Stimulated activated CD8-positive, alpha-beta memory T cell treated with anti-CD3 and anti-CD28 coated beads, Interleukin-7, amount 100 ng/mL, for 1 hour (primary cell): ENCODE measurements at regions not wholly inside any gene's neighbourhood (a gene's known extent, or its start where the extent isn't known, plus 50 kb on each side); places are given as distances from the start of the nearest gene placed in this dataset.

ENCODE experiments used
- DNase-seq, 2 donors: peaks; one replicate each; pipeline ENCODE4 v3.0.0-alpha.2; 2020; ENCODE audit warnings: low read depth in 2 of 2

DNA sequence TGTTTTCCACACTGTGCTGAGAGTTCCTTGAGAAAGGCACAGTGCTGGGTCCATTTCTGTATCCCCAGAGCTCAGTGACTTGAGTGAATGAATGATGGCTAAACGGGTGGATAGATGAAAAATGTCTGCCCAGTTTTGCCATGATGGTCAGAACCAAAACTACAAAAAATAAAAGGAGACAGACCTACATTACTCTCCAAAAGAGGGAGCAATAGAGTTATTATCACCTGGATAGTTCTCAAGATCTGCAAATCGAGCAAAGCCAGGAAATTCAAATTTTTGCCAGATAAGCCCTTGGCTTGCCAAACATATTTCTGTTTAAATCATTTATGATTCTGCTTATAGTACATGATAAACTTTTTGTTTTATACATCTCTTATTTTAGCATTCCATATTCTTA lies 214.2 kb upstream of the ZNF462 start:
- no peak for DNase-seq

DNA sequence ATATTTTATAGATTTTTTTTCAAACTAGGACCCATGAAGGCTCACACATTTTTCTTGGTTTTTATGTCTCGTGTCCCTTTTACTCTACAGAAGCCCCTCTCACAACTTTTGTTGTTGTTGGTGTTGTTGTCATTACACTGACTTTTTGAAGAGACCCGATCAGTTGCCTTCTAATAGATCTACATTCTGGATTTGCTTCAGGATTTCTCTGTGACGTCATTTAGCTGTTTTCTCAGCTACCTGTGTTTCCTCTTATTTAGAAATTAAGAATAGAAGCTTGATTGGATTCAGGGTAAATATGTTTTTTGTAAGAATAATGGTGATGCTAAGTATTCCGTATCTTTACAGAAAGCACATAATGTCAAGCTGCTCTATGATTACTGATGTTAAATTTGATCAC lies 213.3 kb upstream of the ZNF462 start:
- DNase-seq, result no peak

DNA sequence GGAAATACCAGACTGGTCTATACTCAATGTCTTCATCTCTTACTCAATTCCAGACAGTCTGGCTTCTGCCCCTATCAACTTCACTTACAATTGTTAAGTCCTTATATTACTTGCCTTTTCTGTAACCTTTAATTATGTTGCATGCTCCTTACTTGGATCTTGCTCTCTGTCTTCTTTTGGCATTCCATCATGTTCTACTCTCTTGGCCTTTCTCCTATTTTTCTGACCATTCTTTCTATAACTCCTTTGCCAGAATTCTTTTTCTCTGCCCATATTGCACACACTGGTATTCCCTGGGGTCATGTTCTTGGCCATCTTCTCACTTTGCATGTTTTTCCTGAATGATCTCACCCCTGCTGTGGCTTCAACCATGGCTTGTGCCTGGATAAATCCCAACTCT lies 209.8 kb upstream of the ZNF462 start:
- DNase-seq, result no peak

DNA sequence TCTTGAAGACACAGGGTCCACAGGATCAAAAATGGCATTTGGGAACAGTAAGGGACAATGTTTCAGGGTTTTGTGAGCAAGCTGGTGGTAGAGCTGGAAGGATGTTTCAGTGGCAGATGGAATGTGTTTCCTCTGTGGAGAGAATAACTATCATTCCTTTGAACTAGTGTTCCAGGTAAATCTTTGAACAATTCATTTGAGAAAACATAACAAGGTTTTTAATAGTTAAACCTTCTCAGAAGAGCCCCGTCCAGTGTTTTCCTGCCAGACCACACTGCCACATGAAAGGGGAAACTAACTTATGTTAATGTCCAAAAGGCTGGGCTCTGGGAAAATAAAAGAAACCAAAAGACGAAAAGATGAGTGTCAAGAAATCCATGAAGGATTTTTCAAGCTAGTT lies 207.0 kb upstream of the ZNF462 start:
- DNase-seq, result no peak

DNA sequence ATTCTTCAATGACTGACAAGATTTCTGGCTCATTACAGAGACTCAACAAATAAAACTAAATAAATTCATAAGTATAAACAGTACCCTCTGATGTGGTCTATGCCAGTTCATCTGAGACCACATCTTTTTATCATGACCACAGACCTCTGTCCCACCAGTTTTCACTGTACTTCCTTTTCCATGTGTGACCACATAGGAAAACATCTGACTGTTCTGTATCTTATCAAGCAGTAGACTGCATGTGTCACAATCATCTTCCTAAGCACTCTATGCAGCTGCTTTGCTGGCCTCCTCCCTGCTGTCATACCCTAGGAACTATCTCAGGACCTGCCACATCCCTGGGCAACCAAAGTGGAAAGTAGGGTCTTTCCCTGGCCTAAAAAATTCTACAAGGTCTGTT lies 205.0 kb upstream of the ZNF462 start:
- DNase-seq, result no peak

DNA sequence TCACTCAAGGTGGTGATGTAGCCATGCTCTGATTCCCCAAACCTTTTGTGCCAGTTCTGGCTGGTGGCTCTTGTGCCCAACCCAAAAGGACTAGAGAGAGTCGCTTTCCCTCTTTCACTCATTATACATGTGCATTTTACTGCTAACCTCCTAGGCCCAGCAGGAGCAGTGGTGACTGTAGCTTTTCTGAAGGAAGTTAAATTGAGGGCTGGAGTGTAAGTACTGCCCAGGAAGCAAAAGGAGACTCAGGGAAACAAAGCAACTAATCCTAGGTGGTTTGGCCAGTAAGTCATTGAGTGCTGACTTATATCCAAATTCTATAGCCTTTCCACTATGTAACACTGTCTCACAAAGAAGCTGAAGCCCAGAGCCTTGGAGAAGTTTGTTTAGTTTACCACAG lies 194.4 kb upstream of the ZNF462 start:
- DNase-seq, result no peak

DNA sequence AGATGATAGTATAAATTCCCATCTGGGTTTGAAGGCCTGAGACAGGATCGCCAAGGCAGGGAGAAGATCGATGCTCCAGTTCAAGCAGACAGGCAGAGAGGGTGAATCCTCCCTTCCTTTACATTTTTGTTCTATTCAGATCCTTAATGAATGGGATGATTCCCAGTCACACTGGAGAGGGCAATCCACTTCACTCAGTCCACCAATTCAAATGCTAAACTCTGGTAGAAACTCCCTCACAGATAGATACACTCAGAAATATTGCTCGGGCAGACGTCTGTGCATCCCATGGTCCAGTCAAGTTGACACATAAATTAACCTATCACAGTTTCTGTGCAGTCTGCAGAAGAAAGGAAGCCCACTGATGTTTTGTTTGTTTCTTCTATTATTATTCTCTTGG lies 193.1 kb upstream of the ZNF462 start:
- no peak for DNase-seq

DNA sequence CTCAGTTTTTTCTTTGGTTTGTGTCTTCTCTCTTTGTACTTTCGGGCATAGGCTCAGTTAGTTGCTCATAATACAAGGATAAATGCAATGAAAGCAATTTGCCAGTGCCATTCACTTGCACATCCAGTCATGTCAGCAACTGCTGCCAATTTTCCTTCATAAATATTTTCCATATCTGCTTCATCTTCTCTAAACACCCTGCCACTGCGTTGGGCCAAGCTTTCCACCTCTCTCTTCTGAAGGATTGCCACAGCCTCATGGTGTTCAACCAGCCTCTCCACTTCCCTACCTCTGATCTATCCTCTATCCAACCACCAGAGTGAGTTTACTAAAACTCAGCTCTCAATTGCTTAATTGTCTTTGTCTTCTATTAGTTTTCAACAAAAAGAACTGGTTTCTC lies 192.5 kb upstream of the ZNF462 start:
- no peak for DNase-seq

DNA sequence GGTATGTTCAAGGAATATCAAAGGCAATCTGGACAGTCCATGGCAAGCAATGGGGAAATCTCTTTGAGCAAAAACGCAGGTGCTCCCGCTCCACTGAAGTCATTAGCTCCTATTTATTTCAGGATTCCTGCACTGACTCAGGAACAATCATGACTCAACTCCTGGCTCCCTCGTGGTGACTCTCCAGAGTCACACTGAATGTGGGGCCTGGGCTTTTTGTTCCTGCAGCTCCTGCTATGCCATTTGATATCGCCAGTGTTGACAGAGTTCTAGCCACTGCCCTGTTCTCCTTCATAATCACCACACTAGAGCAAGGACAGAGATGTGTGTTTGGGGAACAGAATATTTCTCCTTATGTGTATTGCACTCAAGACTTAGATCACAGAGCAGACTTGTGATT lies 187.2 kb upstream of the ZNF462 start:
- no peak for DNase-seq

DNA sequence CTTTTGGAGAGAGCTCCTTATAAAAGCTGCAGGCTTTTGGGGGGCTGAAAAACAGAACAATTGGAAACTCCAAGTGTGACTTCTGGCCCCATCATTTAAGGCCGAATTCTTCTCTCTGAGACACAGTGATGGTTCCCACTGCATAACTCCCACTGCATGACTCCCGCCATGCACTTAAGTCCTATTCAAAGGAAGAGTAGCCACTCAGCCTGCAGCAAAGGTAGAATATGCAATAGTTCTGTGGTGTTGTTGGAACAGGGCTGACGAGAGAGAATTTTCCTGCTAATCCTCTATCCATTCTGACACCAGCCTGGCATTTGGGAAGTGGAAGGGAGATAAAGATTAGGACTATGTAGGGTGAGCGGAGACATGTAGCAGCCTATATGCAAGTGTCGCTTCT lies 185.6 kb upstream of the ZNF462 start:
- no peak for DNase-seq

DNA sequence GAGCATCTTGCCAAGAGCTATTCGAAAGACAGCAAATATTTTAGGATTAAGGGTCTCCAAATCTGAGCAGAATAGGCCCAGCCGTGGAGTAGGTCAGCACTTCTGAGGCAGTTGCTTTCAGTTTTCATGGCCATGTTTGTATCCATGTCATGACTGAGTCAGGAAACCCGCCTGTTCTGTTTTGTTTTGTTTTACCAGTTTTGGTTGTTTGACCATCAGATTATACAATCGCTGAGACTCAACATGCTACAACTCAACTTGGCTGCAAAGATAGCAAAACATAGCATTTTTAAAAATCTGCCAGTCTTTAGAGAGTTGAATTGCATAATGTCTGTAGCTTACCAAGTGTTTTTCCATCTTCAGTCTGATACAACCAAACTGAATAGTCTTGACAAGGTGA lies 185.1 kb upstream of the ZNF462 start:
- DNase-seq, result no peak

DNA sequence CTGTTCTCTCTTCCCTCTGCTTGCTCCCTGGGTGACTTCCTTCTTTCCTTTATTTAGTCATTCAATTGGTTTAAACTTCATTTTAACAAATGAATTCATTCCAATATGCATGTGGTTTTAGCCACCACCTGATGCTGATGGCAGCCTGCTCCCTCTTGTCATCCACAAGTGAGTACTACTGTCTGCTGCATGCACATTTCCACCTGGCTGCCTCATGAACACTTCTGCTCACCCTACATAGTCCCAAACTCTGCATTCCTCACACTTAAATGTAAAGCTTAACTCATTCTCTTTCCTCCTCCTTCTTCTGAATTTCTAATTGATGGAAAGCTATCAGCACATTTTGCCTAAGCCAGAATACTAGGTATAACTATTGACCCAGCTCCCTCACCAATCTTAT lies 184.7 kb upstream of the ZNF462 start:
- DNase-seq, result no peak

DNA sequence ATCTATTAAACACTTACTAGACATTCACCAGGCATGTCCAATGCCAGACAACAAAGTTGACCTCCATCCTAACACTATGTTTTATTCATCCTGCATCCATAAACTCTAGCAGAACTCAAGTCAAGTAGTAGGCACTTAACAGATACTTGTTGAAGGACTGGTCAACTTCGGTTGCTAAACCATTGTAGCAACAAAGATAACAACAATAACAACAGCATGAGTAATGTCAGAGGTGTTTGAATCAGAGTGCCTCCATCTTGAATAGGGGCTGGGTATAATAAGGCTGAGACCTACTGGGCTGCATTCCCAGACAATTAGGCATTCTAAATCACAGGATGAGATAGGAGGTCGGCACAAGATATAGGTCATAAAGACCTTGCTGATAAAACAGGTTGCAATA lies 180.5 kb upstream of the ZNF462 start:
- DNase-seq, result no peak

DNA sequence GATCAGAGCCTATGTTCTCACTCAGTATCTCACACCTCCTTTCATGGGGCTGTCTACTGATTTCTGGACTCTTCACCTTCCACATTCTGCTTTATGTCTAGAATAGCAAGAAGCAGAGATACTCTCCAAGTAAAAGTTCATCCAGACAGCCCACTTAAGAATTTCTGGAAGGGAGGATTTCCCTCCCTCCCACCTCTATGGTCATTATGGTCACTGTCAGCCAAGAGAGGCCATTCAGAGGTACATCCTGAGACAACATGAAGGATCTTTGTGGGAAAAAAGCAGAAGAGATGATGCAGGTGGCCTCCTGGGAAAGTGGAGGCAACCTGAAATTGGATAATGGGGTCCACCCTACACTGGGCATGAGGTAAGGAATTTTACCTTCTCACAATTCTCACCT lies 179.5 kb upstream of the ZNF462 start:
- no peak for DNase-seq

DNA sequence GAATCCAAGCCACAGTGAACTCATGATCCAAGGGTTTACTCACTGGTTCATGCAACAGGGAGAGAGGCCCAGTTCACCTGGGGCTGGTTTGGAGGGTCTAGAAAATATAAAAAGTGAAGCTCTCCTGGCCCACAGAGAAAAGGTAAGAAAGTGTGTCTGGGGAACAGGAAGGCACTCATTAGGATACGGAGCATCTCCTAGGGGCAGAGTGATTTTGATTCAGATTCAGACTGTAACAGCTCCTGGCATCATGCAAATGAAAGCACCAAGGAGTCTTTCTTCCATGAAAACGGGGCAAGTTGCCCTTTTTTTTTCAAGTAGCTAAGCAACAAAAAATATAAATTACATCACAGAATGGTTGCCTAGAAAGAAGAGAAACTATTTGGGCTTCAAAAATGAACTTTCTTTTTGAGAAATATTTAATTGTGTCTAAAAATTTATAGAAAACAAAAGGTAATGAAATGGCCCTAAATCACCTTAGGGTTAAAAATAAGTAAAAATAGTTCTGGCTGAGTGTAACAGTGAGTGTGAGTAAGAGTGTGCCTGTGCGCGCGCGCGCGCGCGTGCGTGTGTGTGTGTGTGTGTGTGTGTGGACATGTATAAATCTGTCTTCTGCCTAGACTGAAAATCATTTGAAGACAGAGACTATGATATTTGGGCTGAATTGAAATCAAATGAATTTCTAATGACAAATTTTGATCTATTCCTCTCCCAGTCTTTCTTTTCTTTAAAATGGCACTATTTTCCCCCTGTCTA lies 177.8 kb upstream of the ZNF462 start:
- DNase-seq, result no peak

DNA sequence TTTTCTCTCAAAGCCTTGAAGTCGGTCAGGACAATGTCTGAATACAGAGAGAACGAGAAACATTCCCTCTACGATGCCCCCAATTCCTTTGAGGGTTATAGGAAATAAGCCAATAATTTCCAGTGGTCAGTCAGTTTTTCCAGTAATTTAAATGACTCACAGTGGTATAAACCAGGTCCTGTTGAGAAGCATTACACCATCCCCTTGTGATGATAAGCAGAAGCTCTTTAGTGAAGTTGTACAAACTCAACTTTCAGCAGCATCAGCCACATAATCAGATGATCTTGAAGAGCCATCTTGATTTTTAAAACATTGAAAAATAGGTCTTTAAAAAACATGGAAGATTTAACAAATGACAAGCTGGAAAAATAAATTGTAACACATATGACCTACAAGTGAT lies 173.9 kb upstream of the ZNF462 start:
- DNase-seq, result no peak

DNA sequence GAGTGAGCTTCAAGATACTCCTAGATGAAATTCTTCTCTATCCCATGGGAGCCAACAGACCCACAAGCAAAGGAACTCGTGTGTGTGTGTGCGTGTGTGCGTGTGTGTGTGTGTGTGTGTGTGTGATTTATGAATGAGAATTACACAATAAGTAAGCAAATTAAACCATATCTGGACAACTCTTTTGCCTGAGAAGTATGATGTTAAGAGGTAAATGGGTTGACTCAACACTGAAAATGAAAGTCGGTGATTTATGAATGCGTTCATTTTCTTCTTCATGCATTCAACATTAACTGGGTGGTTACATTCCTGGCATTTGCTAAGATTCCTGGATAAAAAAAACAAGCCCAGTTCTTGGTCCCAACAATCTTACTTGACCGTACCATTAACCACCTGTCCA lies 171.3 kb upstream of the ZNF462 start:
- no peak for DNase-seq

DNA sequence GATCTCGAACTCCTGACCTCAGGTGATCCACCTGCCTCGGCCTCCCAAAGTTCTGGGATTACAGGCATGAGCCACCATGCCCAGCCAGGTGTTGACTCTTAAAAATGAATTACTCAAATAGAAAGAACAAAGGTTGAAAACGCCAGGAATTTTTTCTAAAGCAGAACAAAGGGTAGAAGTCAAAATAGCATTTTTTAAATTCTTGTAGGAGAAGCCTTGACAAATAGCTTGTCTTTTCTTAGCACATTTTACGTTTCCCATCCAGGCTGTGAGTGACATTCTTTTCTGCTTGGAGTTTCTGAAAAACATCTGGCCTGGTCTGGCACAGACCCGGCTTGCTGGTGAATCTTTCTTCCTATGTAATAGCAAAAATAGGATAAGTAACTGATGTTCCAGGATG lies 169.4 kb upstream of the ZNF462 start:
- DNase-seq, result no peak

DNA sequence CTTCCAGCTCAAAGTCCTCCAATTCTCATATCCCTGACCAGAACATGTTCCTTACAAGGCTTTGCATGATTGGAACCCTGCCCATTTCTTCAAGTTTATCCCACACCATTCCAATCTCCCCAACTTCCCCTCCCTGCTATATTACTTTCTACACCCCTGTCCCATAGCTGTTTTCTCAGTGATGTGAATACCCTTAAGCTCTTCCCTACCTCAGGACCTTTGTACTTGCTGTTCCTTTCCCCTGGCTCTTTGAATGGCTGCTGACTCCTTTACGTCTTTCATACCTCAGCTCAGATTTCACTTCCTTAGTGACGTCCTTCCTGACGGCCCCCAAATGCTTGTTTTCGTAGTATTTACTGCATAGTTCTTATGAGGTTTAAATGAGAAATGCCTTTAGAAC lies 166.2 kb upstream of the ZNF462 start:
- DNase-seq, result no peak

DNA sequence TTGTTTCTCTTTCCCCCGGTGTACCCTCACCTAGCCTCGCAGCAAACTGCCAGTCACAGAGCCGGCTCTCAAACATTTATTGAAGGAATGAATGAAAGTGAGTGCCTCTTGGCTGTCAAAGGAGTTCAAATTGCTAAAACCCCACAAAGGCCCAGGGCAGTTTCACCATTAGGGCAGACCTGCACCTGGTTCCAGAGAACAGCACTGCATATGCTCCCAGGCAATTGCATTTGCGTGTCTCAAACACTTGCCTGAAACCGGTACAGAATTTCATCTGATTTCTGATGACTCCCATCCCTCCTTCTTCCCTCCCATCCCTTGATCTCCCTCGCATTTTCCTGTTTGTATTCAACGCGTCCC lies 165.6 kb upstream of the ZNF462 start:
- DNase-seq, result no peak

DNA sequence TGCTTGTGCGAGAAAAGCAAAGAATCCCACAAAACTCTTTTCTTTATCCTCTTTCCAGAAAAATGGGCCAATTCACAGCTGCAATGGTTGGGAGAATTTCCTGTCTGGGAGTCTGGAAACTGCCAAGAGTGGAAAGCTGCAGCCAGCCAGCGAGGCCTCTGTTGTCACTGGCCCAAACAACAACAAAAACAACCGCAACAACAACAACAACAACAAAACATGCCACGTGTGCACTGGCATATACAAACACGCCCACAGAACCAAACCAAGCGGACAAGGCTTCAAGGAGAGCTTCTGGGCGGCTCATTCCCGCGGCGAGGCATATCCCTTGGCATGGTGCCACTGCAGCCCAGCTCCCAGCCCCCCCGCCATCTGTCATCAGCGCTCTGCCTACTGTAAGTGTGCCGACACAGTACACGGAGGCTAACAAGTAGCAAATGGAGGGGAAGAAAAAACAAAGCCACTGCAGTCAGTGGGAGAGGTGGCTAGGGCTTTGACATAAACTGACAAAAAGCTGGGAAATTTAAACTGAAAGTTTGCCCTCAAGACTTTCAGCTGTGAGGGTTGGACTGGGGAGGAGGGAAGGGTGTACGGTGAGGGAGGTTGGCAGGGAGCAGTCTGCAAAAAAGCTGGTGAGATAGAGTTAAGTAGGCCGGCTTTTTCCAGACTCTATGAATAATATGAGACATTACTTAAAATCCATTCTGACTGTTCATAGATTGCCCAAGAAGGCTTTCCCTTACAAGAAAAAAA lies 165.0 kb upstream of the ZNF462 start:
- DNase-seq, result no peak

DNA sequence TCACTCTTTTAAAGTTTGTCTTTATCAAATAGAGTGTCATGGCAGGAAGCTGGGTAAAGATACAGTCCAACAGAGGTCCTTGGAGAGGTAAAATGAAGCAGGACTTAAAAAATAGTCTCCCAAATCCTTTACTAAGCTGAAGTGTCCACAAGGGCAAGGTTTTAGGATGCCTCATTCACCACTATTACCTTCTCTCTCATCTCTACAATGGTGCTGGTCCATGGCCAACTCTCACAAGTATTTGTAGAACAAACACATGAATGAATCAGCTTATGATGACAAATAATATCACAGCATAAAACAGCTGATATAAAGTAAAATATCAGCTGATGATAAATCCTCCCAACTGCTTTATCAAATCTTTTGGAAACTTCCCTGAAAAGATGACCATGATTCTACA lies 162.3 kb upstream of the ZNF462 start:
- DNase-seq, result no peak

DNA sequence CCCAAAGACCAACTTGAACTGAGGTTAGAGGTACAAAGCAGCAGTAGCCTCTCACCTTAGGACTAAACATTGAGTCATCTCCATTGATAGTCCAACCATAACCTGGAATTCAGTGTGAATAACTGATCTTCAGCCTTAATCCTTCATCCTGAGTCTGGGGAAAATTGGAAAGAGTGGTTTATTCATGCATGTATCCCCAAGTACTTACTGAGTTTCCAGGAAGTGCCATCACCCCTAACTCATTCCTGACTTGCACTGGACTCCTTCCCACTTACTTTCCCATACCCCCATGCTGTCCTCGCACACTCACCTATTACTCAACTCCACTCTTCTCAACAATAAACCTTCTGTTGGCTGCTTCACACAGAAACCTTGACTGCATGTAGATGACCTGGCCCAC lies 161.4 kb upstream of the ZNF462 start:
- no peak for DNase-seq
